ENCODE measurements at regions not wholly inside any gene's neighbourhood (a gene's known extent, or its start where the extent isn't known, plus 50 kb on each side); places are given as distances from the start of the nearest gene placed in this dataset.

DNA sequence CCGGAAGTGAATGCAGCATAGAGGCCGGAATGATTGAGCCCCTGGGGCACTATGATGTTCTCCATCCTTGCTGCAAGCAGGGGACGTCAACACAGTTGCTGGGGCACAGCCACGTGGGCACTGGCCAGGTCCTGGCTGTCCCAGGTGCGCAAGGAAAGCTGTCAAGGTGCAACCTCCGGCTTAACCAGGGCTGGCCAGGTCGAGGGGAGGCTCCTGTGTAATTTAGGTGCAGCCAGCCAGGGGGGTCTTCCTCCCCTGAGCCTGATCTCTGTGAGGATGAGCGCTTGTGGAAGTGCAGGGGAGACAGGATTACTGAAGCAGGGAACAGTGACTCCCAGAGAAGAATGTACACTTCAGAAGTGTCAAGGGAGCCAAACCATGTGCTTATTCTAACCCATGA, 852.8 kb upstream of the TMEM132C start:
- H3K4me3 ChIP-seq: no peak overlapping the region
- TF ChIP-seq, protein P1, sequence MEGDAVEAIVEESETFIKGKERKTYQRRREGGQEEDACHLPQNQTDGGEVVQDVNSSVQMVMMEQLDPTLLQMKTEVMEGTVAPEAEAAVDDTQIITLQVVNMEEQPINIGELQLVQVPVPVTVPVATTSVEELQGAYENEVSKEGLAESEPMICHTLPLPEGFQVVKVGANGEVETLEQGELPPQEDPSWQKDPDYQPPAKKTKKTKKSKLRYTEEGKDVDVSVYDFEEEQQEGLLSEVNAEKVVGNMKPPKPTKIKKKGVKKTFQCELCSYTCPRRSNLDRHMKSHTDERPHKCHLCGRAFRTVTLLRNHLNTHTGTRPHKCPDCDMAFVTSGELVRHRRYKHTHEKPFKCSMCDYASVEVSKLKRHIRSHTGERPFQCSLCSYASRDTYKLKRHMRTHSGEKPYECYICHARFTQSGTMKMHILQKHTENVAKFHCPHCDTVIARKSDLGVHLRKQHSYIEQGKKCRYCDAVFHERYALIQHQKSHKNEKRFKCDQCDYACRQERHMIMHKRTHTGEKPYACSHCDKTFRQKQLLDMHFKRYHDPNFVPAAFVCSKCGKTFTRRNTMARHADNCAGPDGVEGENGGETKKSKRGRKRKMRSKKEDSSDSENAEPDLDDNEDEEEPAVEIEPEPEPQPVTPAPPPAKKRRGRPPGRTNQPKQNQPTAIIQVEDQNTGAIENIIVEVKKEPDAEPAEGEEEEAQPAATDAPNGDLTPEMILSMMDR (IDR thresholded peaks at IDR 0.05): no peak
- TF ChIP-seq POLR2A (IDR thresholded peaks at IDR 0.05): no peak
- peaks cover 0 to 4% (median 0%) of the 10 kb centered on the region in 9 donors for H3K27me3 ChIP-seq
- no peak overlapping the region for H3K27ac ChIP-seq
- no peaks in the 10 kb centered on the region for H3K36me3 ChIP-seq
- H3K4me1 ChIP-seq: no peaks in the 10 kb centered on the region
- DNase-seq (no peak), ATAC-seq (no peak)
- intact Hi-C loops (cut with DNase I): no loop called here
- H3K9me3 ChIP-seq: peaks cover 0 to 11% (median 0%) of the 10 kb centered on the region in 12 donors
- WGBS, 4 donors: 65 to 79% (median 73%) methylated on average over 5 to 8 of the region's 8 CpGs

DNA sequence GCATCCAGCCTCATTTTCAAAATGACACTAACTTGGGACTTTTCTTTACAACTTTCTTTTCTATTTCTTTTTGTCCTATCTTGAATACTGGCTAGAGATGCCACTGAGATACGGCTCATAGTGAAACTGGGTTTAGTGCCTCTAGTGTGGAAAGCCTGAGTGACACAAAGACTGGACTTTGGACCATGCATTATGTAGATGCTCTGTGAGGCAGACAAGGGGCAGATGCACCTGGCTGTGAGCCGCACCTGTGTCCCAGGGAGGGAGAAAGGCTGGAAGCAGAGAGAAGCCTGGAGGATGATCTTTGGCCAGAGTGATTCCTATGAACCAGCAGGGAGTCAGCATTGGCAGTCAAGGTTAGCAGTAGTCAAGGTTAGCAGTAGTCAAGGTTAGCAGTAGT, 852.3 kb upstream of the TMEM132C start:
- no peak overlapping the region for H3K27ac ChIP-seq
- ATAC-seq: no peak
- H3K4me1 ChIP-seq: no peaks in the 10 kb centered on the region
- H3K9me3 ChIP-seq: peaks cover 0 to 11% (median 0%) of the 10 kb centered on the region in 12 donors
- H3K27me3 ChIP-seq: peaks cover 0 to under 1% (median 0%) of the 10 kb centered on the region in 9 donors
- no peak for TF ChIP-seq POLR2A (IDR thresholded peaks at IDR 0.05)
- TF ChIP-seq, protein P1 (IDR thresholded peaks at IDR 0.05): no peak
- no peak overlapping the region for H3K4me3 ChIP-seq
- H3K36me3 ChIP-seq: no peaks in the 10 kb centered on the region
- intact Hi-C loops (cut with DNase I): no loop called here
- 71 to 92% (median 81%) methylated on average over 2 of the region's 2 CpGs for WGBS, 4 donors
- DNase-seq: no peak

- H3K27ac ChIP-seq: no peak overlapping the region
- H3K27me3 ChIP-seq: no peaks in the 10 kb centered on the region
- TF ChIP-seq, protein P1 (IDR thresholded peaks at IDR 0.05): no peak
- no peak for TF ChIP-seq POLR2A (IDR thresholded peaks at IDR 0.05)
- H3K4me3 ChIP-seq: no peak overlapping the region
- no peaks in the 10 kb centered on the region for H3K4me1 ChIP-seq
- intact Hi-C loops (cut with DNase I): no loop called here
- no peak for DNase-seq
- no peak for ATAC-seq
- peaks cover 0 to 11% (median 0%) of the 10 kb centered on the region in 12 donors for H3K9me3 ChIP-seq
- WGBS, 4 donors: 77 to 80% (median 78%) methylated on average over 3 of the region's 3 CpGs
- H3K36me3 ChIP-seq: no peaks in the 10 kb centered on the region
These were observed 850.2 kb upstream of the TMEM132C start for GRCh38 chr12:127416796-127417195.

DNA sequence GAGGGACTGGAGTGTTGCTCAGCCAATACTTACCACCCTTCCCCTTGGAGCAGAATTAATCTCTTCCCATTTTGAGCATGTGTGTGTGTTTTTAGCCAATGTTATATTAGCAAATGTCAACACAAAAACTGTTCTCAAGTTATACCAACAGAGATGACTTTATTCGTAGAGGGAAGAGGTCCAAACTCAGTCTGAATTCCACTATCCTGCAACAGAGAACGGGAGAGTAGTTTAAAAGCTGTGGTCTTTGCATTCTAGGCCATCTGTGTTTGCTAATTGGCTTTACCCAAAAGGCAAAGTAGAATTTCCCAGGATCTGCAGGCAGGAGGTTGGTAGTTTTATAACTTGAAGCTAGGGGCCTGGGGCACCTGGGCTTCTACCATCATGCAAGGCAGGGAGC, 847.9 kb upstream of the TMEM132C start:
- H3K4me1 ChIP-seq: no peaks in the 10 kb centered on the region
- no peak for DNase-seq
- intact Hi-C loops (cut with DNase I): no loop called here
- 61 to 67% (median 62%) methylated on average over 2 of the region's 2 CpGs for WGBS, 4 donors
- H3K9me3 ChIP-seq: peaks cover 0 to 11% (median 0%) of the 10 kb centered on the region in 12 donors
- no peaks in the 10 kb centered on the region for H3K36me3 ChIP-seq
- no peak for ATAC-seq
- no peak overlapping the region for H3K27ac ChIP-seq
- no peak overlapping the region for H3K4me3 ChIP-seq
- TF ChIP-seq, protein P1 (IDR thresholded peaks at IDR 0.05): no peak
- no peak for TF ChIP-seq POLR2A (IDR thresholded peaks at IDR 0.05)
- no peaks in the 10 kb centered on the region for H3K27me3 ChIP-seq

All from heart left ventricle (tissue), 16 donors.